DND-41 (cell line): ENCODE measurements at regions not wholly inside any gene's neighbourhood (a gene's known extent, or its start where the extent isn't known, plus 50 kb on each side); places are given as distances from the start of the nearest gene placed in this dataset.

ENCODE experiments used
- EZH2 ChIP-seq: IDR thresholded peaks from 3 replicates; pipeline ENCODE4 v1.6.1; 2012; ENCODE audit warnings: borderline replicate concordance, low read depth, mild to moderate bottlenecking, moderate library complexity, low read length, inconsistent platforms; ENCODE audit not compliant: severe bottlenecking
- TF ChIP-seq, protein P1 (sequence below): IDR thresholded peaks from 2 replicates; pipeline ENCODE4 v1.5.1; 2012; ENCODE audit warnings: borderline replicate concordance, low read length, moderate library complexity, mild to moderate bottlenecking; ENCODE audit not compliant: poor library complexity, severe bottlenecking; ENCODE audit errors: extremely low read depth

DNA sequence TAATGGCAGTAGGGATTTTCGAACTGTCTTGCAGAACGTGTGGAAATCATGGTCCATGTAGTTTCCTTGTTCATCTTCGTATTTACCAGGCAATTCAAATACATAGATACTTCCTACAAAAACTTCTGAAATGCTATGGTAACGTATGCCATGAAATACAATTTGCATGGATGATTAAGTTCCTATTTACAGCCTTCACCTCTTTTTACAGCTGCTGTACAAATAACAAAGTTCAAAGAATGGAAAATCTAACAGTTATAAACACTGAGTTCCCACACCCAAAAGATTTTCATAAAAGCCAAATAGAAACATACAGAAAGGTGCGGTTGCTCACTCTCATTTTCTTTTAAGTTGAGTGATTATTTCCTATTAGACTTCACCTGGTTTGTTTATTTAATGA is 115.8 kb upstream of the TNFSF11 start:
- TF ChIP-seq, protein P1, sequence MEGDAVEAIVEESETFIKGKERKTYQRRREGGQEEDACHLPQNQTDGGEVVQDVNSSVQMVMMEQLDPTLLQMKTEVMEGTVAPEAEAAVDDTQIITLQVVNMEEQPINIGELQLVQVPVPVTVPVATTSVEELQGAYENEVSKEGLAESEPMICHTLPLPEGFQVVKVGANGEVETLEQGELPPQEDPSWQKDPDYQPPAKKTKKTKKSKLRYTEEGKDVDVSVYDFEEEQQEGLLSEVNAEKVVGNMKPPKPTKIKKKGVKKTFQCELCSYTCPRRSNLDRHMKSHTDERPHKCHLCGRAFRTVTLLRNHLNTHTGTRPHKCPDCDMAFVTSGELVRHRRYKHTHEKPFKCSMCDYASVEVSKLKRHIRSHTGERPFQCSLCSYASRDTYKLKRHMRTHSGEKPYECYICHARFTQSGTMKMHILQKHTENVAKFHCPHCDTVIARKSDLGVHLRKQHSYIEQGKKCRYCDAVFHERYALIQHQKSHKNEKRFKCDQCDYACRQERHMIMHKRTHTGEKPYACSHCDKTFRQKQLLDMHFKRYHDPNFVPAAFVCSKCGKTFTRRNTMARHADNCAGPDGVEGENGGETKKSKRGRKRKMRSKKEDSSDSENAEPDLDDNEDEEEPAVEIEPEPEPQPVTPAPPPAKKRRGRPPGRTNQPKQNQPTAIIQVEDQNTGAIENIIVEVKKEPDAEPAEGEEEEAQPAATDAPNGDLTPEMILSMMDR = no peak
- TF ChIP-seq EZH2 = no peak
